ENCODE measurements at regions not wholly inside any gene's neighbourhood (a gene's known extent, or its start where the extent isn't known, plus 50 kb on each side); places are given as distances from the start of the nearest gene placed in this dataset.

DNA sequence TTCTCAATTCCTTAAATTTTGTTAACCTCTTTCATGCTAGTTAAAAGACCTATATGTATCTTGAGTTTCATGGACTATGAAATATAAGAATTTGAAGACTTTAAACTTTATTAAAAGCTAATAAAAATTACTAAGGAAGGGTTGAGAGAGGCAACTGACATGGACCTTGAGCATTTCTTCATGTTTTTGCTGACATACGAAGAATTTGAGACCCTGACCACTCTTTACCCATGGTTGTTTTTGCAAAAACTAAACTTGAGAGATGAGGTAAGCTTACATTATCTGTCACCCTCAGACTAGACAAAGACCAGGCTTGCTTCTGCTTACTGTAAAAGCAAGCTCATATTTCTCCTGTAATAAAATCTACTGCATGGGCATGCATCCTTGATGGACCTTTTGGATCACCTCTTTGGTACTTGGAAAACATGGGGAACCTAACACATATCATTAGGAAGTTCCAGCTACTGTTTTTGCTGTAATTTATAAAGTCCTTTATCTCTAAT, 338.2 kb upstream of the PABPC4L start:
- no peak overlapping the region for H3K4me3 ChIP-seq (ENCODE audit: low read depth, low read length)
- TF ChIP-seq, protein P1, sequence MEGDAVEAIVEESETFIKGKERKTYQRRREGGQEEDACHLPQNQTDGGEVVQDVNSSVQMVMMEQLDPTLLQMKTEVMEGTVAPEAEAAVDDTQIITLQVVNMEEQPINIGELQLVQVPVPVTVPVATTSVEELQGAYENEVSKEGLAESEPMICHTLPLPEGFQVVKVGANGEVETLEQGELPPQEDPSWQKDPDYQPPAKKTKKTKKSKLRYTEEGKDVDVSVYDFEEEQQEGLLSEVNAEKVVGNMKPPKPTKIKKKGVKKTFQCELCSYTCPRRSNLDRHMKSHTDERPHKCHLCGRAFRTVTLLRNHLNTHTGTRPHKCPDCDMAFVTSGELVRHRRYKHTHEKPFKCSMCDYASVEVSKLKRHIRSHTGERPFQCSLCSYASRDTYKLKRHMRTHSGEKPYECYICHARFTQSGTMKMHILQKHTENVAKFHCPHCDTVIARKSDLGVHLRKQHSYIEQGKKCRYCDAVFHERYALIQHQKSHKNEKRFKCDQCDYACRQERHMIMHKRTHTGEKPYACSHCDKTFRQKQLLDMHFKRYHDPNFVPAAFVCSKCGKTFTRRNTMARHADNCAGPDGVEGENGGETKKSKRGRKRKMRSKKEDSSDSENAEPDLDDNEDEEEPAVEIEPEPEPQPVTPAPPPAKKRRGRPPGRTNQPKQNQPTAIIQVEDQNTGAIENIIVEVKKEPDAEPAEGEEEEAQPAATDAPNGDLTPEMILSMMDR (IDR thresholded peaks at IDR 0.05; ENCODE audit: borderline replicate concordance, insufficient read depth, low read depth, low read length): no peak

DNA sequence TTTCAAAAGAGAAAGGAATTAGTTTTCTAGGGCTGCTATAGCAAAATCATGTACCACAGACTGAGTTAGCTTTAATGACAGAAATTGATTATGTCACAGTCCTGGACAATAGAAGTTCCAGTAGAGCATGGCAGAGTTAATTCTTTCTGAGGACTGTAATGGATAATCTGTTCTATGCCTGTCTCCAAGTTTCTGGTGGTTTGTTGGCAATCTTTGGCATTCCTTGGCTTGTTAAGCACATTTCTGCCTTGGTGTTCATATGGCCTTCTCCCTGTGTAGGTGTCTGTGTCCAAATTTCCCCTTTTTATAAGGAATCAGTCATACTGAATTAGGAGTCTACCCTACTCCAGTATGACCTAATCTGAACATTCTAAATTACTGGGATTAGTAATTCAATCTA, 336.1 kb upstream of the PABPC4L start:
- TF ChIP-seq, protein P1 (IDR thresholded peaks at IDR 0.05; ENCODE audit: borderline replicate concordance, insufficient read depth, low read depth, low read length): no peak
- no peak overlapping the region for H3K4me3 ChIP-seq (ENCODE audit: low read depth, low read length)

DNA sequence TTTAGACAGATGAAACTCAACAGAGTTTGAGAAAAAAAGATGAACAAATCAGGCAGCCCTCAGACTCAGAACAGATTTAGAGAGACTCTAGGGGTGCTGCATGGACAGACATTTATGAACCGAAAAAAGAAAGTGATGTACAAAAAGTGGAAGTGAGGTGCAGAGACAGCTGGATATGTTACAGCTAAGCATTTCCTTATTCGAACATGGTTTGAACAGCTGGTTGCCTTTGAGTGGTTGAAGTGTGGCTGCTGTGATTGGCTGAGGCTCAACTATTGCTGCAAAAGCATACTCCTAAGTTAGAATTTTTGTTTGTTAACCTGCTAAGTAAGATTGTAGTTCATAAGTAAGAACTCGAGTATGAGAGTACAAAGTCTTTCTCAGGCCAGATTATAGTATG, 331.5 kb upstream of the PABPC4L start:
- H3K4me3 ChIP-seq (ENCODE audit: low read depth, low read length): no peak overlapping the region
- TF ChIP-seq, protein P1 (IDR thresholded peaks at IDR 0.05; ENCODE audit: borderline replicate concordance, insufficient read depth, low read depth, low read length): no peak

DNA sequence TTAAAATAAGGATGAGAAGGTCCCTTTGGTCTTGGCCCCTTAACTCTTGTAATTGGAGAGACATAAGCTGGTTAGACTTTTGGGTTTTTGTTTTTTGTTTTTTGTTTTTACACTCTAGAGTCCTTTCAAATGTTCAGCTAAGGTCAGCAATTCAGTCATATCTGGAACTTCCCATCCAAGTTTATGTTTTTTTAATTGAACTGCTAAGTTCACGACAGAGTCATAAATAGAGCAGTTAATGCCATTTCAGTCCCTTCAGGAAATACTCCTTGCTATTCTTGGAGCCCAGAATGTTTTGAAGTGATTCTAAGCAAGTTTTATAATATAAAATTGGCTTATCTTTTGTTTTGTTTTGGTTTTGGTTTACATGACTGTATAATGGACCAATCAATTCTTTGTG, 329.4 kb upstream of the PABPC4L start:
- no peak overlapping the region for H3K4me3 ChIP-seq (ENCODE audit: low read depth, low read length)
- TF ChIP-seq, protein P1 (IDR thresholded peaks at IDR 0.05; ENCODE audit: borderline replicate concordance, insufficient read depth, low read depth, low read length): no peak

DNA sequence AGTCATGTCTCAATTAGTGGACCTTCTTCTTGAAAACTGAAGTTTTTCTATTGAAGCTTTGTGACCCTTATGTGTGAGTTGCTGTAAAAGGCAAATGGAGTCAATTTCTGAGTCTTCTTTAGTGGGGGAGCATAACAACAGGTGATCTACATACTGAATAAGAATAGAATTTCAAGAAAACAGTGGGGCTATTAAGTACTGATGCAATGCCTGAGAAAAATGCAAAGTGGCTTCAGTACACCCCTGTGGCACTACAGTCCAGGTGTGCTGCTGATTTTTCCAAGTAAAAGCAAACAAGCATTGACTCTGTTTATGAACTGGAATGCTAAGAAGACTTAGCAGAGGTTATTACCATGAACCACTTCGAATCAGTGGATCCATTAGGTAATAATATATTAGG, 328.0 kb upstream of the PABPC4L start:
- TF ChIP-seq, protein P1 (IDR thresholded peaks at IDR 0.05; ENCODE audit: borderline replicate concordance, insufficient read depth, low read depth, low read length): no peak
- no peak overlapping the region for H3K4me3 ChIP-seq (ENCODE audit: low read depth, low read length)

DNA sequence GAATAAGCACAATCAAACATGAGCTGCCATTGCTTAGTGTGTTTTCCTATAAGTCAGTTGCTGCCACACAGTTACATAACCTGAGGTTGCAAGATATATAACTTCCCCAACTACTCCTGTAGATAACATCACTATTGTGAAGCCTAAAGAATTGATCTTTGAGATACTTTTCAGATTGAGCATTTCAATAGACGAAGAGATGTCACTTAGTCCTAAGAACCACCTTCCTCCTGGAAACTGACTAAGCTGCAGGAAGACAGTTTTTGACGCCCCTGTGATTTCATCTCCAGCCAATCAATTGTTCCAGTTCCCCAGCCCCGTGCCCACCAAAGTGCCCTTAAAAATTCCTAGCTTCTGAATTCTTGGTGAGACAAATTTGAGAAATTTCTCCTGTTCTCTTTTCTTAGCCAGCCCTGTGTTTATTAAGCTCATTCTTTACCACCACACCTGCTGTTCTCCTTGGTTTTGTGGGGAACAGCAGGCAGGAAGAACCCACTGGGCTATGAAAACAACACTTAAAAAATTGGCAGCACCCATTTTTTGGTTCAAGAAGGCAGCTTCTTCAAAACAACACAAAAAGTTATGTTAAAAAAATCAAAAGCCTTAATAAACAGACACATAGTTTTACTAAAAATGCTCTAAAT, 317.1 kb upstream of the PABPC4L start:
- TF ChIP-seq, protein P1 (IDR thresholded peaks at IDR 0.05; ENCODE audit: borderline replicate concordance, insufficient read depth, low read depth, low read length): no peak
- no peak overlapping the region for H3K4me3 ChIP-seq (ENCODE audit: low read depth, low read length)

DNA sequence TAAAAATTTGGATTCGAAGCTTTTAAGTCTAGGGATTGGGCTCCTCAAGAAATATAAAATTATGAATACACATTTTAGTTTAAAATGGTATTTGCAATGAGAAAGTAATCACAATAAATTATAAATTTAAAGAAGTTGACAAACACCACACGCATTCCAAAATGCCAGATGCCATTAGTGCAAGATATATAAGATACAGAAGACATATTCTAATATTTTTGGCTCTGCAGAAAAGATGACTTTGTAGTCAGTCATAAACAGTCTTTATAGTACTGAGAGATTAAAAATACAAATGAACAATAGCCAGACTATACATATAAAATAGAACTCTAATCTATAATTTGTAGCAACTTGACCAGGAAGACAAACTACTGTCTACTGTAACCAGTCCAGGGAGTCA, 309.0 kb upstream of the PABPC4L start:
- TF ChIP-seq, protein P1 (IDR thresholded peaks at IDR 0.05; ENCODE audit: borderline replicate concordance, insufficient read depth, low read depth, low read length): no peak
- H3K4me3 ChIP-seq (ENCODE audit: low read depth, low read length): no peak overlapping the region

All from GM12875 (cell line).